H1 (cell line): ENCODE measurements at regions not wholly inside any gene's neighbourhood (a gene's known extent, or its start where the extent isn't known, plus 50 kb on each side); places are given as distances from the start of the nearest gene placed in this dataset.

Experiments used
- CBX5 ChIP-seq: fragments of 300-800, 300-1000 bp; sonication (generic); IDR thresholded peaks from 2 replicates; pipeline ENCODE4 v1.7.1; 2016; ENCODE audit warnings: antibody characterized with exemption, low read length, low read depth
- E2F6 ChIP-seq: IDR thresholded peaks from 2 replicates; pipeline ENCODE4 v1.6.1; 2012; ENCODE audit warnings: inconsistent platforms
- GABPA ChIP-seq: IDR thresholded peaks from 2 replicates; pipeline ENCODE4 v1.6.1; 2011; ENCODE audit warnings: mild to moderate bottlenecking, low read length, moderate library complexity, borderline replicate concordance; ENCODE audit not compliant: insufficient read depth
- HDAC6 ChIP-seq: IDR thresholded peaks from one replicate; pipeline ENCODE4 v1.7.1; 2012; ENCODE audit warnings: low read depth, mild to moderate bottlenecking, inconsistent platforms, low read length, moderate library complexity
- JUN ChIP-seq: IDR thresholded peaks from 2 replicates; pipeline ENCODE4 v1.6.1; 2011; ENCODE audit warnings: low read depth, mild to moderate bottlenecking, improper control_type of control experiment, low read length
- NANOG ChIP-seq: IDR thresholded peaks from 2 replicates; pipeline ENCODE4 v1.6.1; 2011; ENCODE audit warnings: low read length, low read depth, mild to moderate bottlenecking, inconsistent platforms; ENCODE audit not compliant: insufficient read depth, poor library complexity, severe bottlenecking
- RFX5 ChIP-seq: IDR thresholded peaks from 2 replicates; pipeline ENCODE4 v1.6.1; 2011; ENCODE audit warnings: low read depth, low read length, improper control_type of control experiment, borderline replicate concordance

- TF ChIP-seq E2F6 (no peak), CBX5 (no peak), JUN (no peak), NANOG (no peak), GABPA (no peak), RFX5 (no peak), HDAC6 (no peak)
- TF ChIP-seq, all 59 proteins: peak for 0
Observed at GRCh38 chr10:5585517-5586206, 60.9 kb downstream of the CALML3 start (continued).
